NCI-H774 (cell line): ENCODE measurements at regions not wholly inside any gene's neighbourhood (a gene's known extent, or its start where the extent isn't known, plus 50 kb on each side); places are given as distances from the start of the nearest gene placed in this dataset.
A peak's percentile ranks its signal among the peaks of the same experiment; 100 is the strongest.

Experiments used
- DNase-seq: peaks from one replicate; lab custom pipeline; 2025; lab: John Stamatoyannopoulos, UW

GRCh38 chr2:234335661-234336228 lies 161.1 kb downstream of the ARL4C start:
- DNase-seq = no peak

GRCh38 chr2:234334756-234335155 lies 162.1 kb downstream of the ARL4C start:
- no peak for DNase-seq

- DNase-seq = no peak
Measured at GRCh38 chr2:234334151-234334550, 162.7 kb downstream of the ARL4C start.

GRCh38 chr2:234333168-234334130 lies 163.4 kb downstream of the ARL4C start:
- no peak for DNase-seq

- DNase-seq = no peak
Measured at GRCh38 chr2:234331966-234332365, 164.9 kb downstream of the ARL4C start.

- DNase-seq = no peak
Measured at GRCh38 chr2:234331566-234331965, 165.3 kb downstream of the ARL4C start.

- DNase-seq = no peak
Measured at GRCh38 chr2:234330902-234331301, 166.0 kb downstream of the ARL4C start.

- peak; percentile 51 for DNase-seq
Measured at GRCh38 chr2:234329202-234329960, 167.5 kb downstream of the ARL4C start.

- no peak for DNase-seq
Measured at GRCh38 chr2:234328444-234328990, 168.4 kb downstream of the ARL4C start.

- DNase-seq = no peak
Measured at GRCh38 chr2:234326694-234327093, 170.2 kb downstream of the ARL4C start.

GRCh38 chr2:234324116-234324515 lies 172.8 kb downstream of the ARL4C start:
- DNase-seq = no peak

GRCh38 chr2:234322766-234323465 lies 174.0 kb downstream of the ARL4C start:
- DNase-seq = no peak

- DNase-seq = no peak
Measured at GRCh38 chr2:234320066-234320465, 176.8 kb downstream of the ARL4C start.

- DNase-seq = no peak
Measured at GRCh38 chr2:234318361-234318760, 178.5 kb downstream of the ARL4C start.

- DNase-seq = no peak
Measured at GRCh38 chr2:234313558-234313957, 183.3 kb downstream of the ARL4C start.

- DNase-seq = no peak
Measured at GRCh38 chr2:234310166-234310565, 186.7 kb downstream of the ARL4C start.

- DNase-seq = no peak
Measured at GRCh38 chr2:234309431-234309830, 187.4 kb downstream of the ARL4C start.

GRCh38 chr2:234308813-234309195 lies 188.1 kb downstream of the ARL4C start:
- DNase-seq = no peak

GRCh38 chr2:234308073-234308812 lies 188.6 kb downstream of the ARL4C start:
- DNase-seq = no peak

GRCh38 chr2:234307322-234307961 lies 189.4 kb downstream of the ARL4C start:
- DNase-seq = no peak
